Suprapubic skin (tissue), 4 donors: ENCODE measurements at regions not wholly inside any gene's neighbourhood (a gene's known extent, or its start where the extent isn't known, plus 50 kb on each side); places are given as distances from the start of the nearest gene placed in this dataset.

Source experiments
- CTCF ChIP-seq, 2 donors: fragments of 200-600 bp in 1 of 2; fragments of 450-650 bp in 1 of 2; sonication (generic) in 1 of 2; IDR thresholded peaks; one replicate each; pipeline ENCODE4 v1.5.1; 2016 to 2019; ENCODE audit warnings: antibody characterized with exemption in 2 of 2, mild to moderate bottlenecking in 1 of 2, moderate library complexity in 1 of 2
- POLR2A ChIP-seq, 2 donors: fragments of 450-650 bp; IDR thresholded peaks; one replicate each; pipeline ENCODE4 v1.6.1; 2017; ENCODE audit warnings: antibody characterized with exemption in 2 of 2, mild to moderate bottlenecking in 2 of 2, moderate library complexity in 2 of 2
- POLR2AphosphoS5 ChIP-seq, 3 donors: sonication (generic); formaldehyde crosslinking; IDR thresholded peaks; one replicate each; pipeline ENCODE4 v1.6.1; 2017; ENCODE audit warnings: antibody characterized with exemption in 3 of 3

GRCh38 chr5:17402289-17403121 lies 95.5 kb upstream of the TAF11L2 start:
- no peak for TF ChIP-seq POLR2AphosphoS5 (IDR thresholded peaks at IDR 0.05)
- TF ChIP-seq CTCF (IDR thresholded peaks at IDR 0.05) = no peak
- no peak for TF ChIP-seq POLR2A (IDR thresholded peaks at IDR 0.05)
